Right atrium auricular region (tissue), 2 donors: ENCODE measurements at regions not wholly inside any gene's neighbourhood (a gene's known extent, or its start where the extent isn't known, plus 50 kb on each side); places are given as distances from the start of the nearest gene placed in this dataset.

Experiments used
- DNase-seq: peaks from one replicate; pipeline ENCODE4 v3.0.0-alpha.2; 2019; ENCODE audit warnings: low spot score
- H3K27ac ChIP-seq, 2 donors: fragments of 200-600 bp; sonication (generic); 1 replicate in 1 of 2; 2 replicates in 1 of 2; pipeline ENCODE4 v1.5.1; 2016 to 2019
- H3K27me3 ChIP-seq, 2 donors: fragments of 200-600 bp; sonication (generic); one replicate each; pipeline versions ENCODE4 v1.5.1 to v1.6.0; 2017 to 2019
- H3K36me3 ChIP-seq: fragments of 200-600 bp; sonication (generic); one replicate; pipeline ENCODE4 v1.5.1; 2016
- H3K4me1 ChIP-seq, 2 donors: fragments of 200-600 bp; sonication (generic); one replicate each; pipeline versions ENCODE4 v1.5.1 to v1.6.0; 2017 to 2019
- H3K4me3 ChIP-seq, 2 donors: fragments of 200-600 bp; sonication (generic); 1 replicate in 1 of 2; 2 replicates in 1 of 2; pipeline ENCODE4 v1.5.1; 2017 to 2019; ENCODE audit warnings: mild to moderate bottlenecking in 1 of 2, moderate library complexity in 1 of 2
- H3K9me3 ChIP-seq, 2 donors: fragments of 200-600 bp; sonication (generic); one replicate each; pipeline ENCODE4 v1.5.1; 2019
- TF ChIP-seq, protein P1 (sequence below), 2 donors: fragments of 200-600 bp; sonication (generic); IDR thresholded peaks; one replicate each; pipeline ENCODE4 v1.5.1; 2019; ENCODE audit warnings: antibody characterized with exemption in 2 of 2

DNA sequence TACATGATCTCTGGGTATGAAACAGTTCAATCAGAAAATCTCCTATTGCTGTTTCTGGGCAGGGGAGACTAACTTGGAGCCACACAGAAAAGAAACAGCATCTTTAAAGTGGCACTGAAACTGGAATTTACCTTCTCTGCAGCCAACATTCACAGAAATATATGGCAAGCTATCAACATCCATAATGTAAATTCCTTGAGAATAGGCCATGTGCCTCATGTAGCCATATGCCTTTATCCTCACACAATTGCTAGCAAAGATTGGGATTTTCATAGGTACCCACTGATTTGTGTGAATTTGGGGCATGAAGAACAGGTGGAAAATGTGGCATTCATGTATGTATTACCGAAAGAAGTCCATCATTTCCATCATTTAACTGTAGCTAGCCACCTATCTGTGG lies 386.3 kb upstream of the TMCO5A start:
- no peak overlapping the region for H3K27ac ChIP-seq
- no peak overlapping the region for H3K4me3 ChIP-seq
- H3K4me1 ChIP-seq, result no peaks in the 10 kb centered on the region
- no peak for DNase-seq
- H3K9me3 ChIP-seq, result no peaks in the 10 kb centered on the region
- no peaks in the 10 kb centered on the region for H3K36me3 ChIP-seq
- TF ChIP-seq, protein P1, sequence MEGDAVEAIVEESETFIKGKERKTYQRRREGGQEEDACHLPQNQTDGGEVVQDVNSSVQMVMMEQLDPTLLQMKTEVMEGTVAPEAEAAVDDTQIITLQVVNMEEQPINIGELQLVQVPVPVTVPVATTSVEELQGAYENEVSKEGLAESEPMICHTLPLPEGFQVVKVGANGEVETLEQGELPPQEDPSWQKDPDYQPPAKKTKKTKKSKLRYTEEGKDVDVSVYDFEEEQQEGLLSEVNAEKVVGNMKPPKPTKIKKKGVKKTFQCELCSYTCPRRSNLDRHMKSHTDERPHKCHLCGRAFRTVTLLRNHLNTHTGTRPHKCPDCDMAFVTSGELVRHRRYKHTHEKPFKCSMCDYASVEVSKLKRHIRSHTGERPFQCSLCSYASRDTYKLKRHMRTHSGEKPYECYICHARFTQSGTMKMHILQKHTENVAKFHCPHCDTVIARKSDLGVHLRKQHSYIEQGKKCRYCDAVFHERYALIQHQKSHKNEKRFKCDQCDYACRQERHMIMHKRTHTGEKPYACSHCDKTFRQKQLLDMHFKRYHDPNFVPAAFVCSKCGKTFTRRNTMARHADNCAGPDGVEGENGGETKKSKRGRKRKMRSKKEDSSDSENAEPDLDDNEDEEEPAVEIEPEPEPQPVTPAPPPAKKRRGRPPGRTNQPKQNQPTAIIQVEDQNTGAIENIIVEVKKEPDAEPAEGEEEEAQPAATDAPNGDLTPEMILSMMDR (IDR thresholded peaks at IDR 0.05), result no peak
- no peaks in the 10 kb centered on the region for H3K27me3 ChIP-seq

- no peak overlapping the region for H3K4me3 ChIP-seq
- no peak overlapping the region for H3K27ac ChIP-seq
- H3K4me1 ChIP-seq, result no peaks in the 10 kb centered on the region
- DNase-seq, result no peak
- TF ChIP-seq, protein P1 (IDR thresholded peaks at IDR 0.05), result no peak
- H3K9me3 ChIP-seq, result no peaks in the 10 kb centered on the region
- H3K36me3 ChIP-seq, result no peaks in the 10 kb centered on the region
- H3K27me3 ChIP-seq, result no peaks in the 10 kb centered on the region
Observed at GRCh38 chr15:37550360-37551024, 383.9 kb upstream of the TMCO5A start.

DNA sequence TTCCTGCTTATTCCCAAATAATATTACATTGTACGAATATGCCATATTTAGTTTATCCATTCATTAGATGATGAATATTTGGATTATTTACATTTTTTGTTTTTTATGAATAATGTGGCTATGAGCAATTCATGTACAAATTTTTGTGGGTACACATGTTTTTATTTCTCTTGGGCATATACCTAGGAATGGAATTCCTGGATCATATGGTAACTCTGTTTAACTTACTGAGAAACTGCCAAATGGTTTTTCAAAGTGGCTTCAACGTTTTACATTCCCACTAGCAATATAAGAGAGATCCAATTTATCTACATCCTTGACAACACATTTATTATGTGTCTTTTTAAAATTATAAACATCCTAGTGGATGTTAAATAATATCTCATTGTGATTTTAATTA lies 362.0 kb upstream of the TMCO5A start:
- TF ChIP-seq, protein P1 (IDR thresholded peaks at IDR 0.05), result no peak
- H3K4me3 ChIP-seq, result no peak overlapping the region
- H3K9me3 ChIP-seq, result no peaks in the 10 kb centered on the region
- H3K27me3 ChIP-seq, result no peaks in the 10 kb centered on the region
- H3K4me1 ChIP-seq, result no peaks in the 10 kb centered on the region
- no peak overlapping the region for H3K27ac ChIP-seq
- no peaks in the 10 kb centered on the region for H3K36me3 ChIP-seq
- no peak for DNase-seq

- no peak overlapping the region for H3K4me3 ChIP-seq
- no peaks in the 10 kb centered on the region for H3K4me1 ChIP-seq
- no peaks in the 10 kb centered on the region for H3K36me3 ChIP-seq
- DNase-seq, result no peak
- no peaks in the 10 kb centered on the region for H3K9me3 ChIP-seq
- no peak overlapping the region for H3K27ac ChIP-seq
- TF ChIP-seq, protein P1 (IDR thresholded peaks at IDR 0.05), result no peak
- H3K27me3 ChIP-seq, result no peaks in the 10 kb centered on the region
Observed at GRCh38 chr15:37574985-37575384, 359.5 kb upstream of the TMCO5A start.

DNA sequence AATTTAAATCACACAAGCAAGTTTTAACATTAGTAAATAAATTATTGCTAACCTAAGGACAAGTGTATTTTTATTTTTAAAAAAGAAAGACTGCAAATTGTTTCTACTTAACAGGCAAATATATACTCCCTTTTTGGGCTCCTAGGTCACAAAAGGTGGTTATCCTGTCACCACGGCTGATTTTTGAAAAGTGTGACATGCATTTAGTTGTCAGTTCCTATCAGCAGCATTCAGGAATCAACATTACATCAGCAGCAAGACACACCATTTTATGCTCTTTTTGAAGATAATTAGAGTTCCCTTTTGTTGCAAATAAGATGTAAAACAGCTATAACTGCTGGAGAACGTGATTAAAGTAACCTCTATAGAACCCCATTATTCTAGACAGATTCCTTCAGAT lies 357.5 kb upstream of the TMCO5A start:
- H3K36me3 ChIP-seq, result no peaks in the 10 kb centered on the region
- H3K4me1 ChIP-seq, result no peaks in the 10 kb centered on the region
- H3K27ac ChIP-seq, result no peak overlapping the region
- H3K9me3 ChIP-seq, result peaks cover 0 to 3% of the 10 kb centered on the region in 2 donors
- DNase-seq, result no peak
- H3K4me3 ChIP-seq, result no peak overlapping the region
- TF ChIP-seq, protein P1 (IDR thresholded peaks at IDR 0.05), result no peak
- H3K27me3 ChIP-seq, result no peaks in the 10 kb centered on the region
